ENCODE measurements at regions not wholly inside any gene's neighbourhood (a gene's known extent, or its start where the extent isn't known, plus 50 kb on each side); places are given as distances from the start of the nearest gene placed in this dataset.

DNA sequence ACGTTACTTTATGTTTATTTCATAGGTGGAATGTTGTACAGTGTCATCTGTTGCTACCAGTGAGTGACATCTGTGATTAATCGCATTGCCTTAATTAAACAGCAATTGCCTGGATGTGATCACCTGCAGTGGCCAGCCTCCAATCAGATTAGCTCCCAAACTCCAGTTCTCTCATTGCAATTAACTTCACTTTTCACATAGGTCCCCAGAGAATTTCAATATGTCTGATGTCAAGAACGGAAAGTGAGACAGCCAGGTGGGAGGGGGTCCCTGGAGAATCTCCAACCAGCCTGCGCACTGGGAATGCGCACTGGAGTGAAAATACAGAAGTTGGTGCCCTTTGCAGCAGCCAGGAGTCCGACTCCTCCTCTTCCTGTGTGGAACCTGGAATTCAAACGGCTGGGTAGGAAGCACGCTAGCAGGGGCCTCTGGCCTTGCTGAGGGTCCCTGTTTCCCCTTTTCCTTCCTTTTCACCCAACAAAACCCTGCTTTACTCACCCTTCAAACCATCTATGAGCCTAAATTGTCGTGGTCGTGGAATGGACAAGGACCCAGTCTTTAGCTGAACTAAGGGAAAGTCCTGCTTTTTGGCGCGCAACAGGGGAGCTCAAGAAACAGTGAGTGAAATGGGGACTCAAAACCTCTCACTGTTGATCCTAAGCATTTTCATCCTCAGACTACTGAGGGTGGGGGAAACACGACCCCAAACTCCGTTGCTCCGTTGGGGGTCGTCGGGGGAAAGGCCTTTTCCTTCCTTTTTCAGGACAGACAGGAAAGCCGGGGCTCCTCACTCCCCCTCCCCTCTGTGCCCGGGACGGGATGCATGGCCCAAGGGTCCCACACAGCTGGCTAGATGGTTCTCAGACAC, 1355.5 kb upstream of the LRRTM3 start:
- TF ChIP-seq, protein P1, sequence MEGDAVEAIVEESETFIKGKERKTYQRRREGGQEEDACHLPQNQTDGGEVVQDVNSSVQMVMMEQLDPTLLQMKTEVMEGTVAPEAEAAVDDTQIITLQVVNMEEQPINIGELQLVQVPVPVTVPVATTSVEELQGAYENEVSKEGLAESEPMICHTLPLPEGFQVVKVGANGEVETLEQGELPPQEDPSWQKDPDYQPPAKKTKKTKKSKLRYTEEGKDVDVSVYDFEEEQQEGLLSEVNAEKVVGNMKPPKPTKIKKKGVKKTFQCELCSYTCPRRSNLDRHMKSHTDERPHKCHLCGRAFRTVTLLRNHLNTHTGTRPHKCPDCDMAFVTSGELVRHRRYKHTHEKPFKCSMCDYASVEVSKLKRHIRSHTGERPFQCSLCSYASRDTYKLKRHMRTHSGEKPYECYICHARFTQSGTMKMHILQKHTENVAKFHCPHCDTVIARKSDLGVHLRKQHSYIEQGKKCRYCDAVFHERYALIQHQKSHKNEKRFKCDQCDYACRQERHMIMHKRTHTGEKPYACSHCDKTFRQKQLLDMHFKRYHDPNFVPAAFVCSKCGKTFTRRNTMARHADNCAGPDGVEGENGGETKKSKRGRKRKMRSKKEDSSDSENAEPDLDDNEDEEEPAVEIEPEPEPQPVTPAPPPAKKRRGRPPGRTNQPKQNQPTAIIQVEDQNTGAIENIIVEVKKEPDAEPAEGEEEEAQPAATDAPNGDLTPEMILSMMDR (IDR thresholded peaks at IDR 0.05; ENCODE audit: low read depth, low read length): no peak
- Histone ChIP-seq H3K27ac (ENCODE audit: low read length) (no peak overlapping the region), H3K9ac (ENCODE audit: low read length) (peak overlapping the region; percentile 60), H2AFZ (ENCODE audit: low read depth, low read length) (peak overlapping the region; percentile 79), H4K20me1 (ENCODE audit: insufficient read depth, low read length) (no peaks in the 10 kb centered on the region), H3K9me3 (ENCODE audit: insufficient read depth, low read length) (no peaks in the 10 kb centered on the region), H3K27me3 (ENCODE audit: low read depth, low read length) (no peaks in the 10 kb centered on the region), H3K4me3 (ENCODE audit: low read length) (peak overlapping the region; percentile 73), H3K36me3 (replicated peaks; ENCODE audit: low read depth, low read length) (no peaks in the 10 kb centered on the region), H3K4me2 (ENCODE audit: low read length) (peak overlapping the region; percentile 67), H3K4me1 (ENCODE audit: low read length) (peaks cover 11% of the 10 kb centered on the region), H3K79me2 (ENCODE audit: low read length) (no peaks in the 10 kb centered on the region)

DNA sequence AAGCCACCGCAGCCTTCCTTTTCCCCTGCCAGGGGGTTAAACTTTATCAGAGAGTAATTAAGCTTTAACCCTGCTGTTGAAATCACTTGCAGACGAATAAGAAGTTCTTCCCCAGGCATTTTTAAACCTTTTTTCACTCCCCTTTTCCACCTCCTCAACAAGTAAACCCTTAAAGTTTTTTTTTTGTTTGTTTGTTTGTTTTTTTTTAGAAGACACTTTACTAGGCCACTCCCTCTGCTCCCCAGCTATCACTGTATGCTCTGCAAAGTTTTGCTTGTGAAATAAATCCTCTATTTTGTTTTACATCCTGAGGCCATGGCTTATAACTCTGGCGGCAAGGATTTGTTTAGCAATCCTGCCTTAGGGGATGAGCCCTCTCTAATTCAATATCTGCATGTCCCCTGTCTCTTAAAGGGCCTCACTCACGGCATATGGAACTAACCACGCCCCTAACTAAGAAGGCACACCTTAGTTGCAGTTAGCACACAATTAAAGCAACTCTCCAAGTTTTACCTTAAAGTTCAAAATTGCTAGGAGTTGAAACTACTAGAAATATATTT, 1354.7 kb upstream of the LRRTM3 start:
- Histone ChIP-seq H3K9ac (ENCODE audit: low read length) (peak overlapping the region; percentile 60; the same call in 1 of the 2 replicates), H2AFZ (ENCODE audit: low read depth, low read length) (peak overlapping the region; percentile 79), H3K9me3 (ENCODE audit: insufficient read depth, low read length) (no peaks in the 10 kb centered on the region), H3K27me3 (ENCODE audit: low read depth, low read length) (no peaks in the 10 kb centered on the region), H3K27ac (ENCODE audit: low read length) (no peak overlapping the region), H4K20me1 (ENCODE audit: insufficient read depth, low read length) (no peaks in the 10 kb centered on the region), H3K36me3 (replicated peaks; ENCODE audit: low read depth, low read length) (no peaks in the 10 kb centered on the region), H3K4me1 (ENCODE audit: low read length) (peaks cover 6% of the 10 kb centered on the region; the same call in 1 of the 2 replicates), H3K79me2 (ENCODE audit: low read length) (no peaks in the 10 kb centered on the region), H3K4me3 (ENCODE audit: low read length) (peak overlapping the region; percentile 73), H3K4me2 (ENCODE audit: low read length) (peak overlapping the region; percentile 67)
- no peak for TF ChIP-seq EZH2phosphoT487 (IDR thresholded peaks at IDR 0.05; ENCODE audit: low read depth)
- TF ChIP-seq, protein P1 (IDR thresholded peaks at IDR 0.05; ENCODE audit: low read depth, low read length): no peak

DNA sequence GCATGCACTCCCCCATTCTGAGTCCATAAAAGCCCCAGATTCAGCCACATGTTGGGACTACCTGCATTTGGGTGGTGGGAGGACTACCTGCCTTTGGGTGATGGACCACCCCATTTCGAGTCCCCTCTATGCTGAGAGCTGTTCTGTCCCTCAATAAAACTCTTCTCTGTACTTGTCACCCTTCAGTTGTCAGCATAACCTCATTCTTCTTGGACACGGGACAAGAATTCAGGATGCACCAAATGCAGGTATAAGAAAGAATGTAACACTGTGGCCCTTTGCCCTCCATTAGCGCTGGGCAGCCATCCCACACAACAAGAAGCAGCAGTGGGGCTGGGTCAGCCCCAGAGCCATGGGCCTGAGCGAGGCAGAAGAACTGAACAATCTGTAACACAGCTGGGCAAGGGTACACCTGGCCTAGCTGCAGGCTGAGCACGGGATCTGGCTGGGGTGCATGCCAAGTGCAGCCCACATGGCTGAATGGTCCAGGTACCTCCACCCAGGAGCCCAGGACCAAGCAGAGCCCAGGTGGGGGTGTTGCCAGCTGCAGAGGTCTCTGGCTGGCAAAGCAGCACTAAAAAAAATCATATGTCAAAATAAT, 1344.3 kb upstream of the LRRTM3 start:
- Histone ChIP-seq H3K4me1 (ENCODE audit: low read length) (no peaks in the 10 kb centered on the region), H4K20me1 (ENCODE audit: insufficient read depth, low read length) (no peaks in the 10 kb centered on the region), H3K27ac (ENCODE audit: low read length) (no peak overlapping the region), H3K36me3 (replicated peaks; ENCODE audit: low read depth, low read length) (no peaks in the 10 kb centered on the region), H2AFZ (ENCODE audit: low read depth, low read length) (no peak overlapping the region), H3K4me3 (ENCODE audit: low read length) (no peak overlapping the region), H3K9me3 (ENCODE audit: insufficient read depth, low read length) (no peaks in the 10 kb centered on the region), H3K9ac (ENCODE audit: low read length) (no peak overlapping the region), H3K79me2 (ENCODE audit: low read length) (no peaks in the 10 kb centered on the region), H3K4me2 (ENCODE audit: low read length) (no peak overlapping the region), H3K27me3 (ENCODE audit: low read depth, low read length) (no peaks in the 10 kb centered on the region)
- TF ChIP-seq, protein P1 (IDR thresholded peaks at IDR 0.05; ENCODE audit: low read depth, low read length): no peak
- no peak for TF ChIP-seq EZH2phosphoT487 (IDR thresholded peaks at IDR 0.05; ENCODE audit: low read depth)

DNA sequence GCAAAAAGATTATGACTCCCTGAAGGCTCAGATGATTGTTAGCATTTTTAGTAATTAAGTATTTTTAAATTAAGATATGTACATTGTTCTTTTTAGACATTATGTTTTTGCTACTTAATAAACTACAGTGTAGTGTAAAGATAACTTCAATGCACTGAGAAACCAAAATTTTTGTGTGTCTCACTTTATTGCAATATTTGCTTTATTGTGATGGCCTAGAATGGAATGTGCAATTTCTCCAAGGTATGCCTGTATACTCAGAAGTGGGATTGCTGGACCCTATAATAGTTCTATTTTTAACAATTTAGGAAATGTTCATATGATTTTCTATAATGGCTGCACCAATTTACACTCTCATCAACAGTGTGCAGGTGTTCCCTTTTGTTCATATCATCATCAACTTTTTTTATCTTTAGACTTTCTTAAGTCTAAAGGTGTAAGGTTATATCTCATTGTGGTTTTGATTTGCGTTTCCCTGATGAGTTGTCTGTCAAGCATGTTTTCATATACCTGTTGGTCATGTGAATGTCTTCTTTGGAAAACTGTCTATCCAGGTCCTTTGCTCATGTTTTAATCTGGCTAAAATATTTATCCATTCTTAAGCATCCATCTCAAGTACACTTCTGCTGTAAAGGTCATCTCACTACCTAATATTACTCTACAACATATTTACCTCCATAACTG, 1323.5 kb upstream of the LRRTM3 start:
- Histone ChIP-seq H3K9ac (ENCODE audit: low read length) (no peak overlapping the region), H3K4me2 (ENCODE audit: low read length) (no peak overlapping the region), H3K79me2 (ENCODE audit: low read length) (no peaks in the 10 kb centered on the region), H3K9me3 (ENCODE audit: insufficient read depth, low read length) (no peaks in the 10 kb centered on the region), H4K20me1 (ENCODE audit: insufficient read depth, low read length) (no peaks in the 10 kb centered on the region), H3K36me3 (replicated peaks; ENCODE audit: low read depth, low read length) (no peaks in the 10 kb centered on the region), H3K27me3 (ENCODE audit: low read depth, low read length) (no peaks in the 10 kb centered on the region), H2AFZ (ENCODE audit: low read depth, low read length) (no peak overlapping the region), H3K4me3 (ENCODE audit: low read length) (no peak overlapping the region), H3K4me1 (ENCODE audit: low read length) (no peaks in the 10 kb centered on the region), H3K27ac (ENCODE audit: low read length) (no peak overlapping the region)
- TF ChIP-seq, protein P1 (IDR thresholded peaks at IDR 0.05; ENCODE audit: low read depth, low read length): no peak
- no peak for TF ChIP-seq EZH2phosphoT487 (IDR thresholded peaks at IDR 0.05; ENCODE audit: low read depth)
